Neural progenitor cell (in vitro differentiated cells): ENCODE measurements at regions not wholly inside any gene's neighbourhood (a gene's known extent, or its start where the extent isn't known, plus 50 kb on each side); places are given as distances from the start of the nearest gene placed in this dataset.

Experiments
- DNase-seq: peaks from one replicate; pipeline ENCODE4 v3.0.0-alpha.2; 2016; ENCODE audit warnings: low spot score
- H2AFZ ChIP-seq: fragments of 200-600 bp; sonication (generic); replicated peaks from 2 replicates; pipeline ENCODE4 v1.6.1; 2016; ENCODE audit warnings: antibody characterized with exemption
- H3F3A ChIP-seq: fragments of 200-600 bp; sonication (generic); 2 replicates; pipeline ENCODE4 v1.6.1; 2016; ENCODE audit warnings: antibody characterized with exemption, low read depth
- H3K27ac ChIP-seq: fragments of 200-600 bp; sonication (generic); 2 replicates; pipeline ENCODE4 v1.5.1; 2016; ENCODE audit warnings: mild to moderate bottlenecking
- H3K27me3 ChIP-seq: fragments of 200-600 bp; sonication (generic); 2 replicates; pipeline ENCODE4 v1.6.1; 2016; ENCODE audit warnings: mild to moderate bottlenecking, moderate library complexity
- H3K36me3 ChIP-seq: fragments of 200-600 bp; sonication (generic); 2 replicates; pipeline ENCODE4 v1.5.1; 2016
- H3K4me1 ChIP-seq: fragments of 200-600 bp; sonication (generic); 2 replicates; pipeline ENCODE4 v1.6.1; 2016; ENCODE audit warnings: mixed run types
- H3K4me2 ChIP-seq: fragments of 200-600 bp; sonication (generic); 2 replicates; pipeline ENCODE4 v1.6.1; 2016
- H3K4me3 ChIP-seq: fragments of 200-600 bp; sonication (generic); 2 replicates; pipeline ENCODE4 v1.5.1; 2016
- H3K79me2 ChIP-seq: fragments of 200-600 bp; sonication (generic); 2 replicates; pipeline ENCODE4 v1.6.1; 2016; ENCODE audit warnings: low read depth
- H3K9ac ChIP-seq: fragments of 200-600 bp; sonication (generic); 2 replicates; pipeline ENCODE4 v1.6.1; 2016
- H3K9me3 ChIP-seq: fragments of 200-600 bp; sonication (generic); 2 replicates; pipeline ENCODE4 v1.5.1; 2016; ENCODE audit warnings: low read depth
- H4K20me1 ChIP-seq: fragments of 200-600 bp; sonication (generic); 2 replicates; pipeline ENCODE4 v1.6.1; 2016; ENCODE audit warnings: low read depth
- H3K27ac Mint-ChIP-seq: 3 replicates; pipeline ENCODE4 v1.8.0; 2021; ENCODE audit warnings: mixed read lengths
- H3K27me3 Mint-ChIP-seq: 2 replicates; pipeline ENCODE4 v1.8.0; 2022; ENCODE audit warnings: low read depth, mild to moderate bottlenecking, inconsistent platforms, moderate library complexity, mixed read lengths; ENCODE audit not compliant: insufficient read depth
- H3K36me3 Mint-ChIP-seq: 3 replicates; pipeline ENCODE4 v1.8.0; 2021; ENCODE audit warnings: mixed read lengths
- H3K4me1 Mint-ChIP-seq: 3 replicates; pipeline ENCODE4 v1.8.0; 2021; ENCODE audit warnings: mixed read lengths
- H3K4me3 Mint-ChIP-seq: 3 replicates; pipeline ENCODE4 v1.8.0; 2021; ENCODE audit warnings: mild to moderate bottlenecking, moderate library complexity, mixed read lengths
- H3K9me3 Mint-ChIP-seq: 3 replicates; pipeline ENCODE4 v1.8.0; 2020; ENCODE audit warnings: mixed read lengths
- CTCF ChIP-seq: fragments of 200-600 bp; sonication (generic); IDR thresholded peaks from 2 replicates; pipeline ENCODE4 v1.5.1; 2017; ENCODE audit warnings: antibody characterized with exemption, mild to moderate bottlenecking
- EZH2 ChIP-seq: fragments of 200-600 bp; sonication (generic); IDR thresholded peaks from 2 replicates; pipeline ENCODE4 v1.6.1; 2017; ENCODE audit warnings: antibody characterized with exemption, mild to moderate bottlenecking, moderate library complexity
- EZH2phosphoT487 ChIP-seq: fragments of 200-600 bp; sonication (generic); IDR thresholded peaks from 2 replicates; pipeline ENCODE4 v1.6.1; 2017; ENCODE audit warnings: antibody characterized with exemption

GRCh38 chr2:226076529-226076928 lies 677.0 kb downstream of the NYAP2 start:
- Histone ChIP-seq H4K20me1 (no peaks in the 10 kb centered on the region), H3K9me3 (no peaks in the 10 kb centered on the region), H3K4me3 (no peak overlapping the region), H3K36me3 (no peaks in the 10 kb centered on the region), H3K27ac (no peak overlapping the region), H3K9ac (no peak overlapping the region), H3K4me2 (no peak overlapping the region), H3F3A (no peaks in the 10 kb centered on the region), H2AFZ (no peak overlapping the region), H3K4me1 (no peaks in the 10 kb centered on the region), H3K79me2 (no peaks in the 10 kb centered on the region), H3K27me3 (no peaks in the 10 kb centered on the region)
- H3K4me3 Mint-ChIP-seq, result no peak overlapping the region
- peaks cover 4% of the 10 kb centered on the region for H3K27me3 Mint-ChIP-seq
- no peak for TF ChIP-seq EZH2
- no peak for TF ChIP-seq EZH2phosphoT487
- TF ChIP-seq CTCF, result no peak
- H3K9me3 Mint-ChIP-seq, result no peaks in the 10 kb centered on the region
- H3K27ac Mint-ChIP-seq, result no peak overlapping the region
- H3K36me3 Mint-ChIP-seq, result peaks cover 3% of the 10 kb centered on the region
- DNase-seq, result no peak
- H3K4me1 Mint-ChIP-seq, result no peaks in the 10 kb centered on the region

- no peaks in the 10 kb centered on the region for H4K20me1 ChIP-seq
- H3K27ac ChIP-seq, result no peak overlapping the region
- no peaks in the 10 kb centered on the region for H3K4me1 ChIP-seq
- no peak overlapping the region for H3K27ac Mint-ChIP-seq
- TF ChIP-seq CTCF, result no peak
- TF ChIP-seq EZH2phosphoT487, result no peak
- no peak overlapping the region for H2AFZ ChIP-seq
- H3K4me3 ChIP-seq, result no peak overlapping the region
- no peaks in the 10 kb centered on the region for H3K79me2 ChIP-seq
- peaks cover 5% of the 10 kb centered on the region for H3K9me3 Mint-ChIP-seq
- no peaks in the 10 kb centered on the region for H3F3A ChIP-seq
- peaks cover 4% of the 10 kb centered on the region for H3K27me3 Mint-ChIP-seq
- peaks cover 5% of the 10 kb centered on the region for H3K36me3 Mint-ChIP-seq
- no peak overlapping the region for H3K9ac ChIP-seq
- no peak overlapping the region for H3K4me2 ChIP-seq
- H3K36me3 ChIP-seq, result no peaks in the 10 kb centered on the region
- no peak for DNase-seq
- H3K9me3 ChIP-seq, result no peaks in the 10 kb centered on the region
- no peaks in the 10 kb centered on the region for H3K4me1 Mint-ChIP-seq
- no peak overlapping the region for H3K4me3 Mint-ChIP-seq
- no peaks in the 10 kb centered on the region for H3K27me3 ChIP-seq
Measured at GRCh38 chr2:226074391-226074790, 674.9 kb downstream of the NYAP2 start.

GRCh38 chr2:226073496-226074160 lies 674.1 kb downstream of the NYAP2 start:
- no peaks in the 10 kb centered on the region for H3K36me3 ChIP-seq
- H3K27me3 ChIP-seq, result no peaks in the 10 kb centered on the region
- DNase-seq, result no peak
- no peak overlapping the region for H3K4me3 ChIP-seq
- no peaks in the 10 kb centered on the region for H3K4me1 Mint-ChIP-seq
- H4K20me1 ChIP-seq, result no peaks in the 10 kb centered on the region
- no peaks in the 10 kb centered on the region for H3K79me2 ChIP-seq
- no peak overlapping the region for H3K9ac ChIP-seq
- H3K27ac Mint-ChIP-seq, result no peak overlapping the region
- H3K9me3 ChIP-seq, result no peaks in the 10 kb centered on the region
- H3K27ac ChIP-seq, result no peak overlapping the region
- H3K4me1 ChIP-seq, result no peaks in the 10 kb centered on the region
- H3K4me2 ChIP-seq, result no peak overlapping the region
- TF ChIP-seq EZH2phosphoT487 (no peak), EZH2 (no peak), CTCF (no peak)
- H3F3A ChIP-seq, result no peaks in the 10 kb centered on the region
- no peak overlapping the region for H3K4me3 Mint-ChIP-seq
- H3K36me3 Mint-ChIP-seq, result peaks cover 2% of the 10 kb centered on the region
- peaks cover 5% of the 10 kb centered on the region for H3K9me3 Mint-ChIP-seq
- H3K27me3 Mint-ChIP-seq, result peaks cover 4% of the 10 kb centered on the region
- peak overlapping the region; percentile 23 for H2AFZ ChIP-seq
